ENCODE measurements at regions not wholly inside any gene's neighbourhood (a gene's known extent, or its start where the extent isn't known, plus 50 kb on each side); places are given as distances from the start of the nearest gene placed in this dataset.

- TF ChIP-seq CTCF (conservative IDR thresholded peaks at IDR 0.05; ENCODE audit: low read depth, low read length) (no peak), EZH2 (IDR thresholded peaks at IDR 0.05; ENCODE audit: low read length, unreplicated experiment) (no peak), EZH2phosphoT487 (IDR thresholded peaks at IDR 0.05; ENCODE audit: borderline replicate concordance, low read length) (no peak)
Observed at GRCh38 chr21:38999161-38999560, 184.1 kb downstream of the PSMG1 start.
